ENCODE measurements at regions not wholly inside any gene's neighbourhood (a gene's known extent, or its start where the extent isn't known, plus 50 kb on each side); places are given as distances from the start of the nearest gene placed in this dataset.

DNA sequence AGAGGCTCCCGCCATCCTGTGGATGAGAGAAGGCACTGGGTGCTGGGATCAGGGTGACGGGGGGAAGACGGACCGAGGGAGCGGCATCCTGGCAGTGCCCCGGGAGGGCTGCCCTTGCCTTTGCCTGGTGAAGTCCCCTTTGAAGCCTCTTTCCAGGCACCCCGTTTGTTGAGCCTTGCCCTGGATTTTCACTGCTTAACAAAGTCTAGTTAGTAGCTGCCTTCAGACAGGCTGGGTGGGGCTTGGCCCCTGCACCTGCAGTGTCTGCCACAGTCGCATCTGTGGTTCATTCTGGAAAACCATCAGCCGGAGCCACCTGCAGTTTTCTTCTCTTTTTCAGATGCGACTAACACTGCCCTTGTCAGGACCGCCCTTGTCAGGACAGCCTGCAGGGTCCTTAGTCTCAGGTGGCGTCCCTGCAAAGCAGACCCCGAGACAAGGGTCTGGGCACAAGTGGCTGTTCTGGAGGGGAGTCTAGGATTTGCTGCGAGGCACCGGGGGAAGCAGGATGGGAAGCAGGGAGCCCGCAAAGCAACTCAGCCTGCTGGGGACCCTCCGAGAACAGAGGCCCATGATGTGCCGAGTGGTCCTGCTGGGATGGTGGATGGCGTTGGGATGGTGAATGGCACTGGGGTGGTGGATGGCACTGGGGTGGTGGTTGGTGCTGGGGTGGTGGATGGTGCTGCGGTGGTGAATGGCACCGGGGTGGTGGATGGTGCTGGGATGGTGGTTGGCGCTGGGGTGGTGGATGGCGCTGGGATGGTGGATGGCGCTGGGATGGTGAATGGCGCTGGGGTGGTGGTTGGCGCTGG, 147.9 kb upstream of the COL5A1 start:
- Mint-ChIP-seq H3K36me3 (ENCODE audit: low read depth, unreplicated experiment) (no peaks in the 10 kb centered on the region), H3K4me3 (ENCODE audit: unreplicated experiment) (no peak overlapping the region), H3K4me1 (ENCODE audit: unreplicated experiment) (no peaks in the 10 kb centered on the region), H3K27ac (ENCODE audit: unreplicated experiment) (no peak overlapping the region), H3K9me3 (ENCODE audit: unreplicated experiment) (peaks cover 6% of the 10 kb centered on the region), H3K27me3 (ENCODE audit: unreplicated experiment) (peaks cover 2% of the 10 kb centered on the region)
- no peak for DNase-seq (ENCODE audit: low spot score)
- TF ChIP-seq, protein P1, sequence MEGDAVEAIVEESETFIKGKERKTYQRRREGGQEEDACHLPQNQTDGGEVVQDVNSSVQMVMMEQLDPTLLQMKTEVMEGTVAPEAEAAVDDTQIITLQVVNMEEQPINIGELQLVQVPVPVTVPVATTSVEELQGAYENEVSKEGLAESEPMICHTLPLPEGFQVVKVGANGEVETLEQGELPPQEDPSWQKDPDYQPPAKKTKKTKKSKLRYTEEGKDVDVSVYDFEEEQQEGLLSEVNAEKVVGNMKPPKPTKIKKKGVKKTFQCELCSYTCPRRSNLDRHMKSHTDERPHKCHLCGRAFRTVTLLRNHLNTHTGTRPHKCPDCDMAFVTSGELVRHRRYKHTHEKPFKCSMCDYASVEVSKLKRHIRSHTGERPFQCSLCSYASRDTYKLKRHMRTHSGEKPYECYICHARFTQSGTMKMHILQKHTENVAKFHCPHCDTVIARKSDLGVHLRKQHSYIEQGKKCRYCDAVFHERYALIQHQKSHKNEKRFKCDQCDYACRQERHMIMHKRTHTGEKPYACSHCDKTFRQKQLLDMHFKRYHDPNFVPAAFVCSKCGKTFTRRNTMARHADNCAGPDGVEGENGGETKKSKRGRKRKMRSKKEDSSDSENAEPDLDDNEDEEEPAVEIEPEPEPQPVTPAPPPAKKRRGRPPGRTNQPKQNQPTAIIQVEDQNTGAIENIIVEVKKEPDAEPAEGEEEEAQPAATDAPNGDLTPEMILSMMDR (IDR thresholded peaks at IDR 0.05; ENCODE audit: unreplicated experiment) = no peak

DNA sequence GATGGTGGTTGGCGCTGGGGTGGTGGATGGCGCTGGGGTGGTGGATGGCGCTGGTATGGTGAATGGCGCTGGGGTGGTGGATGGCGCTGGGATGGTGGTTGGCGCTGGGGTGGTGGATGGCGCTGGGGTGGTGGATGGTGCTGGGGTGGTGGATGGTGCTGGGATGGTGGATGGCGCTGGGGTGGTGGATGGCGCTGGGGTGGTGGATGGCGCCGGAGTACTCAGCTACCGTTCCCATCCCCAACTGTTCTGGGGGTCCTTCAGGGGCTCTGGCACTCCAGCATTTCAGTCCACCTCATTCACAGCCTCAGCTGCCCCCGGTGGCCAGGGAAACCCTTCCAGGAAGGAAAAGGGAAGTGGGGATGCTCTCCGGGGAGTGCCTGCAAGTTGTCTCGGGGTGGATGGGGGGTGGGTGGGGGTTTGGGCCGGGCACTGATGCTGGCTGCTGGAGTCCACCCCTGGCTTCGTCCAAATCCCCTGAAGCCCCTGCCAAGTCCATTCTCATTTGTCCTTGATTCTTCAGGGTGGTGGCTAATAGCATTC, 147.3 kb upstream of the COL5A1 start:
- Mint-ChIP-seq H3K4me1 (ENCODE audit: unreplicated experiment) (no peaks in the 10 kb centered on the region), H3K36me3 (ENCODE audit: low read depth, unreplicated experiment) (no peaks in the 10 kb centered on the region), H3K27ac (ENCODE audit: unreplicated experiment) (no peak overlapping the region), H3K4me3 (ENCODE audit: unreplicated experiment) (no peak overlapping the region), H3K27me3 (ENCODE audit: unreplicated experiment) (peaks cover 2% of the 10 kb centered on the region), H3K9me3 (ENCODE audit: unreplicated experiment) (peaks cover 2% of the 10 kb centered on the region)
- no peak for DNase-seq (ENCODE audit: low spot score)
- TF ChIP-seq, protein P1 (IDR thresholded peaks at IDR 0.05; ENCODE audit: unreplicated experiment) = no peak

DNA sequence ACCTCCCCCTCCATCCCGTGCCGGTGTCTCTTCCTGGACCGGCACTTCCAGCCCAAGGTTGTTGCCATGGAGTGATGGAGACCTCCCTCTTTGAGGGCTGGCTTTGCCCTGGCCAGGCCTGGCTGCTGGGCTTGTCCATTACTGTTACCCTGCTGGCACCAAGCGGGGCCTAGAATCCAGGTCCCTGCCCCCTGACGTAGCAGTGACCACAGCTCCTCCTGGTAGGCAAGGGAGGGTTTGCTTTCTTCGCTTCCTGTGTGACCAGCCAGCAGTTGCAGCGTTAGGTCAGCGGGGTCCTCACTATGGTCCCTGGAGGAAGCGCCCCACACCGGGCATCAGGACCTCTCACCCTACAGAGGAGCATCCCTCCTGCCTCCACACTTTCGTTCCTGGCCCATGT, 146.7 kb upstream of the COL5A1 start:
- H3K36me3 Mint-ChIP-seq (ENCODE audit: low read depth, unreplicated experiment) = no peaks in the 10 kb centered on the region
- H3K27ac Mint-ChIP-seq (ENCODE audit: unreplicated experiment) = no peak overlapping the region
- H3K27me3 Mint-ChIP-seq (ENCODE audit: unreplicated experiment) = peaks cover 2% of the 10 kb centered on the region
- no peaks in the 10 kb centered on the region for H3K4me1 Mint-ChIP-seq (ENCODE audit: unreplicated experiment)
- H3K4me3 Mint-ChIP-seq (ENCODE audit: unreplicated experiment) = no peak overlapping the region
- TF ChIP-seq, protein P1 (IDR thresholded peaks at IDR 0.05; ENCODE audit: unreplicated experiment) = no peak
- no peak for DNase-seq (ENCODE audit: low spot score)
- H3K9me3 Mint-ChIP-seq (ENCODE audit: unreplicated experiment) = no peaks in the 10 kb centered on the region

DNA sequence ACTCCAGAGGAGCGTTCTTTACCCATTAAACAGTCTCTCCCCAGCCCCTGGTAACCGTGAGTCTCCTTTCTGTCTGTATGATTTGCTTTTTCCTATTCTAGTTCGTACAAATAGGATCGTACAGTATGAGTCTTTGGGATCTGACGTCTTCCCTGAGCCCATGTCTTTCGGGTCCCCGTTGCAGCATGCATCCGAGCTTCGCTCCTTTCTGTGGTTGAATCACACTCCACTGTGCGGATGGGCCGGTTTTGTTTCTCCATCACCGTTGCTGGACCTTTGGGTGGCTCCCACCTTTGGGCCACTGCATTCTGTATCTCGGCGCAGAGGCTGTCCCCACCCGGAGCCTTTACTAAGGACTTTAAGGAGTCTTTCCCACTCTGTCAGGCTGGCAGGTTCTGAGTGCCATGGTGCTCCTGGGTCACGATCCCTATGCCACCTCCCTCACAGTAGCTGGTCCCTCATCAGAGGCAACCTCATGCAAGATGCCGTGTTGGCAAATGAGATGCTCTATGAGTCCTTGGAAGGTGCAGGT, 145.7 kb upstream of the COL5A1 start:
- TF ChIP-seq, protein P1 (IDR thresholded peaks at IDR 0.05; ENCODE audit: unreplicated experiment) = no peak
- DNase-seq (ENCODE audit: low spot score) = no peak
- no peaks in the 10 kb centered on the region for H3K36me3 Mint-ChIP-seq (ENCODE audit: low read depth, unreplicated experiment)
- no peak overlapping the region for H3K27ac Mint-ChIP-seq (ENCODE audit: unreplicated experiment)
- peaks cover 2% of the 10 kb centered on the region for H3K27me3 Mint-ChIP-seq (ENCODE audit: unreplicated experiment)
- H3K4me3 Mint-ChIP-seq (ENCODE audit: unreplicated experiment) = no peak overlapping the region
- no peaks in the 10 kb centered on the region for H3K9me3 Mint-ChIP-seq (ENCODE audit: unreplicated experiment)
- no peaks in the 10 kb centered on the region for H3K4me1 Mint-ChIP-seq (ENCODE audit: unreplicated experiment)
